K562 (cell line): ENCODE measurements at regions not wholly inside any gene's neighbourhood (a gene's known extent, or its start where the extent isn't known, plus 50 kb on each side); places are given as distances from the start of the nearest gene placed in this dataset.

ENCODE experiments used
- ATAC-seq: fragments of 200-7000 bp; cut with Tn5 transposase; 3 replicates; pipeline ENCODE4 v1.9.1; 2020; ENCODE audit warnings: moderate library complexity
- BruUV-seq: library from RNA; stranded (reverse); fragments of 400-500 nt; replicated peaks from 2 replicates; lab custom pipeline; 2021; lab: Mats Ljungman, UMichigan
- CTCF ChIA-PET: fragments of 300-600 bp; formaldehyde crosslinking; extraction: SDS; loops from one replicate; lab custom pipeline; 2021; ENCODE audit warnings: low intra/inter-chr PET ratio; lab: Yijun Ruan, JAX
- POLR2A ChIA-PET: fragments of 300-600, 350-650 bp; sonication (Branson Sonifier 250); formaldehyde crosslinking; extraction: SDS; loops from one replicate; lab custom pipeline; 2021; ENCODE audit warnings: antibody characterized with exemption, inconsistent platforms; lab: Yijun Ruan, JAX
- DNase-seq, 4 experiments: peaks; one replicate each; pipeline versions ENCODE4 v3.0.0 to v3.0.0-alpha.2; 2011 to 2018; ENCODE audit warnings: low spot score in 3 of 4, mixed read lengths in 3 of 4; ENCODE audit errors: extremely low read depth in 1 of 4
- FAIRE-seq: peaks from 2 replicates; lab custom pipeline; 2011; peaks lifted over from hg19 to GRCh38; lab: Jason Lieb, UNC
- H2AFZ ChIP-seq: 2 replicates; pipeline ENCODE4 v1.6.0; 2011; ENCODE audit warnings: low read depth, low read length, control low read depth, inconsistent platforms
- H3K27ac ChIP-seq: fragments of 200-600 bp; 3 replicates; pipeline ENCODE4 v1.8.0; 2011; ENCODE audit warnings: low read depth, mild to moderate bottlenecking, control low read depth, inconsistent platforms, low read length, moderate library complexity, mixed read lengths; ENCODE audit errors: extremely low read depth
- H3K27me3 ChIP-seq, 2 experiments: fragments of 300-600 bp in 1 of 2; 2 replicates in 1 of 2; 3 replicates in 1 of 2; pipeline versions ENCODE4 v1.6.0 to v1.8.0; 2011; ENCODE audit warnings: inconsistent platforms in 2 of 2, low read length in 2 of 2, mild to moderate bottlenecking in 1 of 2, mixed read lengths in 1 of 2, moderate library complexity in 1 of 2; ENCODE audit not compliant: control insufficient read depth in 2 of 2, insufficient read depth in 2 of 2
- H3K36me3 ChIP-seq: fragments of 300-600 bp; 3 replicates; pipeline ENCODE4 v1.8.0; 2011; ENCODE audit warnings: mild to moderate bottlenecking, low read length, inconsistent platforms; ENCODE audit not compliant: control insufficient read depth, insufficient read depth
- H3K4me1 ChIP-seq, 2 experiments: fragments of 200-600 bp in 1 of 2; replicated peaks in 1 of 2; 2 replicates in 1 of 2; 3 replicates in 1 of 2; pipeline versions ENCODE4 v1.5.1 to v1.8.0; 2011; ENCODE audit warnings: inconsistent platforms in 2 of 2, low read length in 2 of 2, mild to moderate bottlenecking in 1 of 2, mixed read lengths in 1 of 2, moderate library complexity in 1 of 2; ENCODE audit not compliant: control insufficient read depth in 2 of 2, insufficient read depth in 2 of 2
- H3K4me2 ChIP-seq: 2 replicates; pipeline ENCODE4 v1.6.1; 2011; ENCODE audit warnings: low read length, control low read depth, inconsistent platforms, mixed read lengths; ENCODE audit not compliant: insufficient read depth
- H3K4me3 ChIP-seq: fragments of 200-600 bp; sonication (generic), shearing (Covaris generic); 2 replicates; pipeline ENCODE4 v1.5.1; 2016; ENCODE audit warnings: control low read depth, inconsistent platforms
- H3K79me2 ChIP-seq: fragments of 200-600 bp; 3 replicates; pipeline ENCODE4 v1.8.0; 2011; ENCODE audit warnings: low read length, inconsistent platforms; ENCODE audit not compliant: control insufficient read depth, insufficient read depth
- H3K9ac ChIP-seq, 2 experiments: 2 replicates each; pipeline versions ENCODE4 v1.6.0 to v1.6.1; 2011; ENCODE audit warnings: low read depth in 2 of 2, low read length in 2 of 2, control low read depth in 1 of 2, inconsistent platforms in 1 of 2, mild to moderate bottlenecking in 1 of 2, mixed read lengths in 1 of 2; ENCODE audit not compliant: insufficient read depth in 1 of 2
- H3K9me1 ChIP-seq: one replicate; pipeline ENCODE4 v1.6.0; 2011; ENCODE audit warnings: inconsistent platforms, mild to moderate bottlenecking, low read length, moderate library complexity; ENCODE audit not compliant: control insufficient read depth, insufficient read depth
- H3K9me3 ChIP-seq: replicated peaks from 2 replicates; pipeline ENCODE4 v1.5.1; 2011; ENCODE audit warnings: low read depth, low read length, inconsistent platforms; ENCODE audit not compliant: control insufficient read depth, insufficient read depth
- H4K20me1 ChIP-seq: replicated peaks from 2 replicates; pipeline ENCODE4 v1.6.1; 2011; ENCODE audit warnings: low read length, inconsistent platforms, mixed read lengths; ENCODE audit not compliant: control insufficient read depth, insufficient read depth
- CSDE1 ChIP-seq, 2 experiments: fragments of 450-650 bp; IDR thresholded peaks; 2 replicates each; pipeline ENCODE4 v1.6.1; 2016; ENCODE audit warnings: mild to moderate bottlenecking in 1 of 2
- HEY1 ChIP-seq: fragments of 250-450 bp; sonication (Bioruptor Pico); IDR thresholded peaks from 2 replicates; pipeline ENCODE4 v1.5.0; 2020; ENCODE audit warnings: mild to moderate bottlenecking, moderate library complexity, borderline replicate concordance
- IRF2 ChIP-seq: sonication (generic); formaldehyde crosslinking; IDR thresholded peaks from 2 replicates; pipeline ENCODE4 v1.8.1; 2022; ENCODE audit warnings: mild to moderate bottlenecking, missing genetic modification reagents
- MCM3 ChIP-seq: fragments of 450-650 bp; IDR thresholded peaks from 2 replicates; pipeline ENCODE4 v1.6.1; 2016
- MEIS2 ChIP-seq: fragments of 450-650 bp; IDR thresholded peaks from 2 replicates; pipeline ENCODE4 v1.6.1; 2014; ENCODE audit warnings: mild to moderate bottlenecking; ENCODE audit not compliant: partially characterized antibody
- MTA1 ChIP-seq: fragments of 450-650 bp; IDR thresholded peaks from 2 replicates; pipeline ENCODE4 v1.6.1; 2017; ENCODE audit warnings: borderline replicate concordance
- NFE2L1 ChIP-seq: fragments of 450-650 bp; IDR thresholded peaks from 2 replicates; pipeline ENCODE4 v1.6.1; 2016; ENCODE audit warnings: missing genetic modification characterization, low read depth, mild to moderate bottlenecking, missing compliant biosample characterization, moderate library complexity, borderline replicate concordance
- PRPF4 ChIP-seq: fragments of 200-400 bp; formaldehyde crosslinking; IDR thresholded peaks from one replicate; pipeline ENCODE4 v1.6.1; 2017; ENCODE audit warnings: low read length, low read depth, mild to moderate bottlenecking; ENCODE audit not compliant: insufficient read depth, poor library complexity, severe bottlenecking
- STAT5B ChIP-seq: fragments of 250-450 bp; sonication (Bioruptor Pico); IDR thresholded peaks from 2 replicates; pipeline ENCODE4 v1.8.0; 2021; ENCODE audit warnings: mild to moderate bottlenecking, inconsistent platforms
- ZC3H11A ChIP-seq: IDR thresholded peaks from 2 replicates; pipeline ENCODE4 v1.6.1; 2012; ENCODE audit warnings: low read depth, low read length, improper control_type of control experiment
- ZFP36 ChIP-seq: fragments of 150-350 bp; IDR thresholded peaks from 2 replicates; pipeline ENCODE4 v1.6.1; 2018; ENCODE audit warnings: low read length, low read depth; ENCODE audit not compliant: partially characterized antibody
- ZNF232 ChIP-seq: sonication (generic); formaldehyde crosslinking; IDR thresholded peaks from 2 replicates; pipeline ENCODE4 v1.8.0; 2022; ENCODE audit warnings: mild to moderate bottlenecking, missing genetic modification reagents
- ZNF57 ChIP-seq: fragments of 450-650 bp; formaldehyde crosslinking; IDR thresholded peaks from 2 replicates; pipeline ENCODE4 v1.4.0; 2020; ENCODE audit warnings: mild to moderate bottlenecking, moderate library complexity
- ZNF696 ChIP-seq: fragments of 250-450 bp; sonication (Bioruptor Pico); conservative IDR thresholded peaks from 2 replicates; pipeline ENCODE4 v1.4.0; 2020; ENCODE audit warnings: mild to moderate bottlenecking, moderate library complexity
- ZNF76 ChIP-seq: fragments of 250-450 bp; sonication (Bioruptor Pico); IDR thresholded peaks from 2 replicates; pipeline ENCODE4 v1.4.0; 2020; ENCODE audit warnings: mild to moderate bottlenecking, moderate library complexity, borderline replicate concordance
- WGBS: fragments of 100-300 bp; shearing (Covaris generic); methylation state at CpG from one replicate; pipeline ENCODE4 v1.1.6; 2016; ENCODE audit warnings: low coverage, mixed read lengths; ENCODE audit not compliant: insufficient coverage; ENCODE audit errors: missing lambda C conversion rate; 5-methylcytosine and 5-hydroxymethylcytosine counted together
- in situ Hi-C: fragments of 300-500 bp; cut with MboI; formaldehyde crosslinking; loops from 4 replicates; pipeline ENCODE4 v1.15.0; 2018; ENCODE audit warnings: inconsistent platforms, mixed read lengths
- intact Hi-C: fragments of 100-400 bp; cut with micrococcal nuclease; formaldehyde crosslinking; loops from 2 replicates; pipeline ENCODE4 v1.14.2; 2022
- TF ChIP-seq, protein P1 (sequence below): sonication (generic); formaldehyde crosslinking; IDR thresholded peaks from 2 replicates; pipeline ENCODE4 v1.9.0; 2022; ENCODE audit warnings: mild to moderate bottlenecking, missing genetic modification reagents

- Histone ChIP-seq H3K9ac (no peak overlapping the region), H4K20me1 (no peaks in the 10 kb centered on the region), H3K4me2 (no peak overlapping the region)
- peak; percentile 16 for ATAC-seq
- 81% methylated on average over 7 of the region's 7 CpGs for WGBS
- TF ChIP-seq ZFP36 (no peak), NFE2L1 (no peak), MCM3 (no peak)
- TF ChIP-seq, all 486 proteins: peak for 0
- H3K4me3 ChIP-seq = no peak overlapping the region
- no peaks in the 10 kb centered on the region for H3K36me3 ChIP-seq
- in situ Hi-C loops = no loop called here
- peak overlapping the region; percentile 65; the same call in 1 of the 2 replicates for H2AFZ ChIP-seq
- ChIA-PET CTCF (no interaction called here), POLR2A (interaction anchor here (0.5 to 1.7 kb wide), 3 partner anchors 9 to 118 kb away, joined by 3 to 6 read pairs (median 3); no protein-coding TSS in a partner anchor)
- FAIRE-seq (no peak), DNase-seq (no peak)
- H3K9me1 ChIP-seq = peaks cover 3% of the 10 kb centered on the region
- no peaks in the 10 kb centered on the region for H3K27me3 ChIP-seq
- H3K4me1 ChIP-seq = peaks cover 0 to 4% of the 10 kb centered on the region in 2 experiments; a peak in 3 of 5 replicates
- intact Hi-C loops = no loop called here
- H3K79me2 ChIP-seq = no peaks in the 10 kb centered on the region
- BruUV-seq = no TSS peak
- H3K27ac ChIP-seq = no peak overlapping the region
- H3K9me3 ChIP-seq = no peaks in the 10 kb centered on the region
Measured at GRCh38 chr6:118718903-118719302, 67.5 kb upstream of the CEP85L start.

DNA sequence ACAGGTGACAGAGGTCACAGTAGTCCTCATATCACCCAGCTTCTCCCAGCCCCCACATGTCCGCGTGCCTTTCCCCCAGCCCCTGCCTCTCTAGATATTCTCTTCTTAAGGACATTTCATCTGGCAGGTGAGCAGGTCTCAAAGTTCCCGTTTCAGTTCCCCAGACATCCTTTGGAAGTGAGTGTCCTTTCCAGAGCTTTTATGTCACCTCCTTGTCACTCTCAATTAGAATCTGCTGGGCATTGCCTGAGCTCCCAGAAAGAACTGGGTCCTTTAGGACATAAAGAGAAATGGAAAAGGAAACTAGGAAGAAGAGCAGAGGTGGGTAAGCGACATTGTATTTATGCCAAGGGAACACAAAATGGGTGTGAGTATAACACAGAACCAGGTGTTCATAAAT lies 66.9 kb upstream of the CEP85L start:
- CTCF ChIA-PET = no interaction called here
- peaks cover 0 to 4% of the 10 kb centered on the region in 2 experiments; a peak in 2 of 5 replicates for H3K4me1 ChIP-seq
- no peaks in the 10 kb centered on the region for H3K27me3 ChIP-seq
- no peaks in the 10 kb centered on the region for H4K20me1 ChIP-seq
- ATAC-seq (no peak), DNase-seq (no peak), FAIRE-seq (no peak)
- intact Hi-C loops (no loop called here), in situ Hi-C loops (no loop called here)
- no peaks in the 10 kb centered on the region for H3K79me2 ChIP-seq
- peak overlapping the region; percentile 74; the same call in 1 of the 2 replicates for H2AFZ ChIP-seq
- no peak overlapping the region for H3K9ac ChIP-seq
- H3K36me3 ChIP-seq = no peaks in the 10 kb centered on the region
- H3K4me2 ChIP-seq = no peak overlapping the region
- H3K9me1 ChIP-seq = peaks cover 3% of the 10 kb centered on the region
- no TSS peak for BruUV-seq
- H3K9me3 ChIP-seq = no peaks in the 10 kb centered on the region
- H3K4me3 ChIP-seq = no peak overlapping the region
- TF ChIP-seq ZC3H11A (no peak), ZNF76 (CRISPR knock-in tag) (no peak), PRPF4 (no peak), IRF2 (CRISPR knock-in tag) (no peak), ZNF57 (CRISPR knock-in tag) (no peak), STAT5B (no peak), ZFP36 (no peak), ZNF232 (no peak), HEY1 (CRISPR knock-in tag) (no peak), CSDE1 (IDR thresholded peaks at IDR 0.05) (no peak), MTA1 (no peak), ZNF696 (CRISPR knock-in tag) (no peak), MEIS2 (no peak)
- TF ChIP-seq, protein P1, sequence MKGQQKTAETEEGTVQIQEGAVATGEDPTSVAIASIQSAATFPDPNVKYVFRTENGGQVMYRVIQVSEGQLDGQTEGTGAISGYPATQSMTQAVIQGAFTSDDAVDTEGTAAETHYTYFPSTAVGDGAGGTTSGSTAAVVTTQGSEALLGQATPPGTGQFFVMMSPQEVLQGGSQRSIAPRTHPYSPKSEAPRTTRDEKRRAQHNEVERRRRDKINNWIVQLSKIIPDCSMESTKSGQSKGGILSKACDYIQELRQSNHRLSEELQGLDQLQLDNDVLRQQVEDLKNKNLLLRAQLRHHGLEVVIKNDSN (CRISPR knock-in tag) = no peak
- TF ChIP-seq, all 486 proteins: peak for 0
- 50% methylated on average over 3 of the region's 4 CpGs for WGBS
- POLR2A ChIA-PET = interaction anchor here (1.0 to 1.7 kb wide), 2 partner anchors 9 to 11 kb away, joined by 3 to 6 read pairs; no protein-coding TSS in a partner anchor
- H3K27ac ChIP-seq = no peak overlapping the region
